ENCODE measurements at regions not wholly inside any gene's neighbourhood (a gene's known extent, or its start where the extent isn't known, plus 50 kb on each side); places are given as distances from the start of the nearest gene placed in this dataset.
"Not testable (repeated sequence)": the region's sequence is repeated elsewhere in the genome, so short reads cannot be mapped to it uniquely, and the experiment has no call there.

GRCh38 chr17:30602396-30602795 is 125.2 kb downstream of the GOSR1 start:
- not testable (repeated sequence) for TF ChIP-seq ZNF707 (CRISPR knock-in tag; conservative IDR thresholded peaks at IDR 0.05); POLR2A (conservative IDR thresholded peaks at IDR 0.05); ZNF224 (CRISPR knock-in tag; IDR thresholded peaks at IDR 0.05); KAT7 (CRISPR knock-in tag; IDR thresholded peaks at IDR 0.05; ENCODE audit: borderline replicate concordance); E2F3 (CRISPR knock-in tag; IDR thresholded peaks at IDR 0.05); USF1 (CRISPR knock-in tag; IDR thresholded peaks at IDR 0.05); HOMEZ (CRISPR knock-in tag; IDR thresholded peaks at IDR 0.05); NFIC (IDR thresholded peaks at IDR 0.05); PTRF (tag; IDR thresholded peaks at IDR 0.05); IRF2 (CRISPR knock-in tag; IDR thresholded peaks at IDR 0.05); ARHGAP35 (IDR thresholded peaks at IDR 0.05; ENCODE audit: partially characterized antibody); ILF3 (IDR thresholded peaks at IDR 0.05; ENCODE audit: borderline replicate concordance)
- TF ChIP-seq, protein P1, sequence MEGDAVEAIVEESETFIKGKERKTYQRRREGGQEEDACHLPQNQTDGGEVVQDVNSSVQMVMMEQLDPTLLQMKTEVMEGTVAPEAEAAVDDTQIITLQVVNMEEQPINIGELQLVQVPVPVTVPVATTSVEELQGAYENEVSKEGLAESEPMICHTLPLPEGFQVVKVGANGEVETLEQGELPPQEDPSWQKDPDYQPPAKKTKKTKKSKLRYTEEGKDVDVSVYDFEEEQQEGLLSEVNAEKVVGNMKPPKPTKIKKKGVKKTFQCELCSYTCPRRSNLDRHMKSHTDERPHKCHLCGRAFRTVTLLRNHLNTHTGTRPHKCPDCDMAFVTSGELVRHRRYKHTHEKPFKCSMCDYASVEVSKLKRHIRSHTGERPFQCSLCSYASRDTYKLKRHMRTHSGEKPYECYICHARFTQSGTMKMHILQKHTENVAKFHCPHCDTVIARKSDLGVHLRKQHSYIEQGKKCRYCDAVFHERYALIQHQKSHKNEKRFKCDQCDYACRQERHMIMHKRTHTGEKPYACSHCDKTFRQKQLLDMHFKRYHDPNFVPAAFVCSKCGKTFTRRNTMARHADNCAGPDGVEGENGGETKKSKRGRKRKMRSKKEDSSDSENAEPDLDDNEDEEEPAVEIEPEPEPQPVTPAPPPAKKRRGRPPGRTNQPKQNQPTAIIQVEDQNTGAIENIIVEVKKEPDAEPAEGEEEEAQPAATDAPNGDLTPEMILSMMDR (IDR thresholded peaks at IDR 0.05 in 2 of 3, conservative IDR thresholded peaks at IDR 0.05 in 1 of 3; ENCODE audit: insufficient read depth in 2 of 3, low read depth in 1 of 3, low read length in 3 of 3), result not testable (repeated sequence)
- TF ChIP-seq, protein P2, sequence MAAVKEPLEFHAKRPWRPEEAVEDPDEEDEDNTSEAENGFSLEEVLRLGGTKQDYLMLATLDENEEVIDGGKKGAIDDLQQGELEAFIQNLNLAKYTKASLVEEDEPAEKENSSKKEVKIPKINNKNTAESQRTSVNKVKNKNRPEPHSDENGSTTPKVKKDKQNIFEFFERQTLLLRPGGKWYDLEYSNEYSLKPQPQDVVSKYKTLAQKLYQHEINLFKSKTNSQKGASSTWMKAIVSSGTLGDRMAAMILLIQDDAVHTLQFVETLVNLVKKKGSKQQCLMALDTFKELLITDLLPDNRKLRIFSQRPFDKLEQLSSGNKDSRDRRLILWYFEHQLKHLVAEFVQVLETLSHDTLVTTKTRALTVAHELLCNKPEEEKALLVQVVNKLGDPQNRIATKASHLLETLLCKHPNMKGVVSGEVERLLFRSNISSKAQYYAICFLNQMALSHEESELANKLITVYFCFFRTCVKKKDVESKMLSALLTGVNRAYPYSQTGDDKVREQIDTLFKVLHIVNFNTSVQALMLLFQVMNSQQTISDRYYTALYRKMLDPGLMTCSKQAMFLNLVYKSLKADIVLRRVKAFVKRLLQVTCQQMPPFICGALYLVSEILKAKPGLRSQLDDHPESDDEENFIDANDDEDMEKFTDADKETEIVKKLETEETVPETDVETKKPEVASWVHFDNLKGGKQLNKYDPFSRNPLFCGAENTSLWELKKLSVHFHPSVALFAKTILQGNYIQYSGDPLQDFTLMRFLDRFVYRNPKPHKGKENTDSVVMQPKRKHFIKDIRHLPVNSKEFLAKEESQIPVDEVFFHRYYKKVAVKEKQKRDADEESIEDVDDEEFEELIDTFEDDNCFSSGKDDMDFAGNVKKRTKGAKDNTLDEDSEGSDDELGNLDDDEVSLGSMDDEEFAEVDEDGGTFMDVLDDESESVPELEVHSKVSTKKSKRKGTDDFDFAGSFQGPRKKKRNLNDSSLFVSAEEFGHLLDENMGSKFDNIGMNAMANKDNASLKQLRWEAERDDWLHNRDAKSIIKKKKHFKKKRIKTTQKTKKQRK (IDR thresholded peaks at IDR 0.05; ENCODE audit: borderline replicate concordance, low read depth, low read length), result not testable (repeated sequence)
